Mesendoderm (in vitro differentiated cells): ENCODE measurements at regions not wholly inside any gene's neighbourhood (a gene's known extent, or its start where the extent isn't known, plus 50 kb on each side); places are given as distances from the start of the nearest gene placed in this dataset.
"Not testable (repeated sequence)": the region's sequence is repeated elsewhere in the genome, so short reads cannot be mapped to it uniquely, and the experiment has no call there.

ENCODE experiments used
- DNase-seq: peaks from one replicate; pipeline ENCODE4 v3.0.0; 2013
- H2AK5ac ChIP-seq: 2 replicates; pipeline ENCODE4 v1.6.1; 2013; ENCODE audit warnings: low read length, inconsistent platforms
- H2BK120ac ChIP-seq: 2 replicates; pipeline ENCODE4 v1.6.1; 2013; ENCODE audit warnings: low read depth, mild to moderate bottlenecking, low read length, moderate library complexity, mixed read lengths
- H2BK15ac ChIP-seq: replicated peaks from 2 replicates; pipeline ENCODE4 v1.6.1; 2013; ENCODE audit warnings: low read depth, mild to moderate bottlenecking, moderate library complexity
- H2BK5ac ChIP-seq: 2 replicates; pipeline ENCODE4 v1.6.1; 2013; ENCODE audit warnings: low read length, inconsistent platforms
- H3K18ac ChIP-seq: 2 replicates; pipeline ENCODE4 v1.6.1; 2013; ENCODE audit warnings: mild to moderate bottlenecking, low read length, mixed read lengths
- H3K23ac ChIP-seq: one replicate; pipeline ENCODE4 v1.6.1; 2013; ENCODE audit warnings: low read length
- H3K27ac ChIP-seq: 2 replicates; pipeline ENCODE4 v1.5.1; 2013; ENCODE audit warnings: low read depth, mild to moderate bottlenecking, inconsistent platforms, low read length, moderate library complexity
- H3K27me3 ChIP-seq: 2 replicates; pipeline ENCODE4 v1.6.1; 2013; ENCODE audit warnings: low read length, control low read depth, mild to moderate bottlenecking, inconsistent platforms; ENCODE audit not compliant: insufficient read depth, poor library complexity
- H3K36me3 ChIP-seq: 2 replicates; pipeline ENCODE4 v1.6.1; 2013; ENCODE audit warnings: low read length, inconsistent platforms; ENCODE audit not compliant: control insufficient read depth, insufficient read depth
- H3K4ac ChIP-seq: one replicate; pipeline ENCODE4 v1.6.1; 2013; ENCODE audit warnings: low read depth, mild to moderate bottlenecking, low read length, moderate library complexity
- H3K4me1 ChIP-seq: 2 replicates; pipeline ENCODE4 v1.6.1; 2013; ENCODE audit warnings: low read depth, low read length, inconsistent platforms; ENCODE audit not compliant: control insufficient read depth
- H3K4me2 ChIP-seq: 2 replicates; pipeline ENCODE4 v1.6.1; 2013; ENCODE audit warnings: low read length
- H3K4me3 ChIP-seq: 2 replicates; pipeline ENCODE4 v1.5.1; 2013; ENCODE audit warnings: mild to moderate bottlenecking, low read length
- H3K56ac ChIP-seq: one replicate; pipeline ENCODE4 v1.6.1; 2013; ENCODE audit warnings: low read length
- H3K79me1 ChIP-seq: 2 replicates; pipeline ENCODE4 v1.6.1; 2013; ENCODE audit warnings: low read length, inconsistent platforms
- H3K79me2 ChIP-seq: 2 replicates; pipeline ENCODE4 v1.6.1; 2013; ENCODE audit warnings: mild to moderate bottlenecking, low read length; ENCODE audit not compliant: control insufficient read depth, insufficient read depth
- H3K9ac ChIP-seq: 2 replicates; pipeline ENCODE4 v1.6.1; 2013; ENCODE audit warnings: low read length, inconsistent platforms
- H4K5ac ChIP-seq: one replicate; pipeline ENCODE4 v1.6.1; 2013; ENCODE audit warnings: low read length
- H4K8ac ChIP-seq: one replicate; pipeline ENCODE4 v1.6.1; 2013; ENCODE audit warnings: low read depth, mild to moderate bottlenecking, control low read depth, low read length, moderate library complexity
- WGBS: extraction: QIAGEN DNeasy Blood & Tissue Kit; methylation state at CpG from one replicate; pipeline ENCODE4 v1.1.7; 2013; ENCODE audit warnings: low lambda C conversion rate, missing lambda C conversion rate; ENCODE audit not compliant: insufficient coverage; ENCODE audit errors: extremely low coverage; 5-methylcytosine and 5-hydroxymethylcytosine counted together

DNA sequence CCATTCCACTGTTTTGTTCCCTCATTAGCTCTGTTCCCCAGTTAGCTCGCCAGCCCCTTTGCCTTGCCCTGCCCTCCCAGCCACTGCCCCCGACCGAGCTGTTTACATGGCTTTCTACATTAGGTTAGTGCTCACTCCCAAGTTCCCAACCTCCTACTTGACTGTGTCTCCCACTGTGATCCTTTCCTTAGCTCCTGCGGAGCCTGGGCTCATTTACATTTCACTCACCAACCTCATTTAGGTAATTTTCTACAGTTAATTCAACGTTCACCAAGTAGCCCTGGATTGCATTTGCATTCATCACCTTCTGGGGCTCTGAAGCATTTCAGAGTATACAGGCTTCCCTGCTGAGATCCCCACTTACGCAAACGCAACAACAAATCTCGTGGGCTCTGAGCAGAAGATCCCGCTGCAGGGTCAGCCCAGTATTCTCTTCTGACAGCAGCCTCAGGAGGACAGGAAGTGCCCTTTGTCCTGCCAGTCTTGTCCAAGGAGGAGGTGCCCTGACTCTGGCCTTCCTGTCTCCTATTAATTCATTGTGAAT is 325.8 kb upstream of the CCL2 start:
- Histone ChIP-seq H3K4ac (no peak overlapping the region), H4K8ac (no peak overlapping the region), H3K23ac (no peak overlapping the region), H3K27me3 (no peaks in the 10 kb centered on the region), H3K36me3 (no peaks in the 10 kb centered on the region), H2AK5ac (no peak overlapping the region), H3K18ac (peak overlapping the region; percentile 33), H4K5ac (no peak overlapping the region), H3K79me2 (no peaks in the 10 kb centered on the region), H2BK5ac (peak overlapping the region; percentile 28), H3K9ac (peak overlapping the region; percentile 25), H2BK120ac (no peak overlapping the region), H2BK15ac (no peak overlapping the region), H3K27ac (peak overlapping the region; percentile 31), H3K79me1 (no peaks in the 10 kb centered on the region), H3K4me1 (peaks cover 12% of the 10 kb centered on the region), H3K56ac (peak overlapping the region; percentile 43), H3K4me3 (no peak overlapping the region), H3K4me2 (no peak overlapping the region)
- DNase-seq, result peak; percentile 91
- WGBS, result no CpG with 5 or more reads among the region's 9 CpGs

DNA sequence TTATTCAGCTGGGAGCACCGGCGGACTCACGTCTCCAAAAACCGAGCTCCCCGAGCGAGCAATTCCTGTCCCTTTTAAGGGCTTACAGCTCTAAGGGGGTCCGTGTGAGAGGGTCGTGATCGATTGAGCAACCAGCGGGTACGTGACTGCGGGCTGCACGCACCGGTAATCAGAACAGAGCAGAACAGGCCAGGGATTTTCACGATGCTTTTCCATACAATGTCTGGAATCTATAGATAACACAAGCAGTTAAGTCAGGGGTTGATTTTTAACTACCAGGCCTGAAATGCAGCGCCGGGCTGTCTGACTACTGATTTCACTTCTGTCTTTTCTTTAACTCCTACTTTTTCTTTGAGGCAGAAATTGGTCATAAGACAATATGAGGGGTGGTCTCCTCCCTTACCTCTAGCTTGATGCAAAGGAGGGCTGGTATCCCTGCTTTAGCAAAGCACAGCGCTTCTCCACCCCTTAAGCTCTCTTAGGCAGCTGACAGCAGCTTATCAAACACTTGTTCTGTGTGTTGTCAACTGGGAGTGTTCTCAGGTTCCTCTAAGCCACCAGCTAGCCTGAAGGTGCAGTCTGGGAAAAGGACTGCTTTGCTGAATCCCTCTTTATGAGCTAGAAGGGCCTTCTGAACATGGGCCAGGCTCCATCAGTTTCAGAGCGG is 323.8 kb upstream of the CCL2 start:
- not testable (repeated sequence) for H2BK5ac ChIP-seq, H3K18ac ChIP-seq, H3K4me3 ChIP-seq, H2BK120ac ChIP-seq, H3K36me3 ChIP-seq, H4K8ac ChIP-seq, H3K23ac ChIP-seq, H3K79me1 ChIP-seq, H4K5ac ChIP-seq, H3K4me2 ChIP-seq, H3K27ac ChIP-seq, H3K9ac ChIP-seq, H3K79me2 ChIP-seq, H3K4ac ChIP-seq, H2BK15ac ChIP-seq, H2AK5ac ChIP-seq, H3K27me3 ChIP-seq
- H3K56ac ChIP-seq, result peak overlapping the region; percentile 19
- no CpG with 5 or more reads among the region's 19 CpGs for WGBS
- peak; percentile 44 for DNase-seq
- H3K4me1 ChIP-seq, result peaks cover 12% of the 10 kb centered on the region

DNA sequence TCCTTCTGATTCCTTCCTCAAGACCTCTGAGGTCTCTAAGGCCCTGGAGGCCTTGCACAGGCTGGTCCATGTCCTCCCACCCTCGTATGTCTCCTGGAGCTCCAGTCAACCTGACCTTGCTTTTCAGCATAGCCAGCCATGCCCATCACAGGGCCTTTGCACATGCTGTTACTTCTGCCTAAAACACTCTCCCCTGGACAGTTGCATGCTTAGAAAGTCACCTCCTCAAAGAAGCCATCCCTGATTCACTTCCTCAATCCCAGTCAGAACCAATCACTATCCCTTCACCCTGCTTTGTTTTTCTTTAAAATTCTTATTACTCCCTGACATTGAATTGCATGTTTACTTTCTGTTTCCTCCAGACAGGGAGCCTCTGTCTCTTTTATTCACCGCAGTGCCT is 322.1 kb upstream of the CCL2 start:
- Histone ChIP-seq H3K79me1 (no peaks in the 10 kb centered on the region), H2BK120ac (no peak overlapping the region), H3K27ac (no peak overlapping the region), H2BK15ac (no peak overlapping the region), H2AK5ac (no peak overlapping the region), H3K18ac (no peak overlapping the region), H3K4ac (no peak overlapping the region), H4K5ac (no peak overlapping the region), H3K27me3 (no peaks in the 10 kb centered on the region), H4K8ac (no peak overlapping the region), H3K9ac (no peak overlapping the region), H2BK5ac (no peak overlapping the region), H3K4me2 (no peak overlapping the region), H3K79me2 (no peaks in the 10 kb centered on the region), H3K36me3 (no peaks in the 10 kb centered on the region), H3K23ac (no peak overlapping the region), H3K56ac (no peak overlapping the region), H3K4me3 (no peak overlapping the region), H3K4me1 (peaks cover 10% of the 10 kb centered on the region)
- DNase-seq, result no peak
- WGBS, result no CpG with 5 or more reads among the region's 2 CpGs

- no peak for DNase-seq
- Histone ChIP-seq H3K27me3 (no peaks in the 10 kb centered on the region), H3K9ac (no peak overlapping the region), H3K36me3 (no peaks in the 10 kb centered on the region), H3K4ac (no peak overlapping the region), H3K4me2 (no peak overlapping the region), H4K5ac (no peak overlapping the region), H3K23ac (no peak overlapping the region), H4K8ac (no peak overlapping the region), H3K4me3 (no peak overlapping the region), H2AK5ac (no peak overlapping the region), H2BK5ac (no peak overlapping the region), H3K56ac (no peak overlapping the region), H2BK120ac (no peak overlapping the region), H3K27ac (no peak overlapping the region), H3K4me1 (peaks cover 7% of the 10 kb centered on the region), H3K79me1 (no peaks in the 10 kb centered on the region), H3K18ac (no peak overlapping the region), H2BK15ac (no peak overlapping the region), H3K79me2 (no peaks in the 10 kb centered on the region)
- no CpG with 5 or more reads among the region's 5 CpGs for WGBS
These were observed 321.5 kb upstream of the CCL2 start for GRCh38 chr17:33933576-33933975.

DNA sequence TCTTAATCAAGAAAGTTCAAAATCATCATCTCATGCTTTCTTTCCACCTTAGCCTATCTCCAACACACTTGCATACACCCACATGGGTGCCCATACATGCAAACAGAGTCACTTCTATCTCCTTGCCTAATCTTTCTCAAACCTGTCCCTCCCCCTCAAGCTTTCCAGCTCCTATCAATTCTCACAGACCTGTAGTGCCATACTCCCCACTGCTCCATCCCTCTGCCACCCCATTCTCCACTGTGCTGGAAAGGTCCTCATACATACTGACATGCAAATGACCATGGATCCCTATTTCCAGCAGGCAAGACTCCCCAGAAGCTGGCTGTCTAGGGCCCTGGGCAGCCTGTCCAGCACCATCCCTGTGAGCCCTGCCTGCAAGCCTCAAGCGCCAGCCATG is 320.4 kb upstream of the CCL2 start:
- Histone ChIP-seq H2BK5ac (no peak overlapping the region), H3K4me3 (no peak overlapping the region), H3K79me2 (no peaks in the 10 kb centered on the region), H2BK15ac (no peak overlapping the region), H2BK120ac (no peak overlapping the region), H3K56ac (no peak overlapping the region), H4K8ac (no peak overlapping the region), H3K79me1 (no peaks in the 10 kb centered on the region), H3K36me3 (no peaks in the 10 kb centered on the region), H4K5ac (no peak overlapping the region), H3K27ac (no peak overlapping the region), H2AK5ac (no peak overlapping the region), H3K27me3 (no peaks in the 10 kb centered on the region), H3K9ac (no peak overlapping the region), H3K4me2 (no peak overlapping the region), H3K23ac (no peak overlapping the region), H3K18ac (no peak overlapping the region), H3K4ac (no peak overlapping the region), H3K4me1 (peaks cover 5% of the 10 kb centered on the region)
- WGBS, result no CpG with 5 or more reads among the region's 1 CpG
- DNase-seq, result no peak

- no CpG with 5 or more reads among the region's 4 CpGs for WGBS
- Histone ChIP-seq H3K36me3 (no peaks in the 10 kb centered on the region), H2AK5ac (no peak overlapping the region), H3K23ac (no peak overlapping the region), H4K8ac (no peak overlapping the region), H3K27me3 (no peaks in the 10 kb centered on the region), H3K56ac (no peak overlapping the region), H3K9ac (no peak overlapping the region), H3K4me1 (peaks cover 13% of the 10 kb centered on the region), H3K79me2 (no peaks in the 10 kb centered on the region), H2BK15ac (no peak overlapping the region), H3K18ac (no peak overlapping the region), H4K5ac (no peak overlapping the region), H3K4ac (no peak overlapping the region), H3K4me2 (no peak overlapping the region), H3K4me3 (no peak overlapping the region), H2BK5ac (no peak overlapping the region), H2BK120ac (no peak overlapping the region), H3K27ac (no peak overlapping the region), H3K79me1 (no peaks in the 10 kb centered on the region)
- DNase-seq, result no peak
These were observed 319.3 kb upstream of the CCL2 start for GRCh38 chr17:33935822-33936221.
